Left renal cortex interstitium (tissue), 4 donors: ENCODE measurements at regions not wholly inside any gene's neighbourhood (a gene's known extent, or its start where the extent isn't known, plus 50 kb on each side); places are given as distances from the start of the nearest gene placed in this dataset.
"Not testable (repeated sequence)": the region's sequence is repeated elsewhere in the genome, so short reads cannot be mapped to it uniquely, and the experiment has no call there.

Source experiments
- DNase-seq, 4 donors: peaks; one replicate each; pipeline ENCODE4 v3.0.0-alpha.2; 2013; ENCODE audit warnings: low read depth in 4 of 4, low spot score in 2 of 4, missing footprints in 1 of 4

DNA sequence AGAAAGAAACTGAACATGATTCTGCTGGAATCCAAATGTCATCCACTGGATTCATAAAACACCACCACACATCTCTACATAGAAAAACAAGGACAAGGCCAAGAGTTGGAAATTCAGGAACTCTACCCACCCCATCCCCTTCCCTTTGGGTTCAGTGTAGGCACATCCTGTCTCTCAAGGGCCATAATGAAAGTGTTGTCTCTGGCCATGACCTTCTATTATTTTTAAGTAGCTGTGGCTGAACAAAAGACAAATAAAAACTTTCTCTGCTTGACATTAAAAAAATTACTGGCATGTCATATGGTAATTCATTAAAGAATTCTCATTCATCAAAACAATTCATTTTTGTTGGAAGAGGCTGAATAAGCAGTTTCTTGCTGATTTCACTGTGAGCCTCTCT is 54.9 kb upstream of the ZBTB18 start:
- DNase-seq: no peak

DNA sequence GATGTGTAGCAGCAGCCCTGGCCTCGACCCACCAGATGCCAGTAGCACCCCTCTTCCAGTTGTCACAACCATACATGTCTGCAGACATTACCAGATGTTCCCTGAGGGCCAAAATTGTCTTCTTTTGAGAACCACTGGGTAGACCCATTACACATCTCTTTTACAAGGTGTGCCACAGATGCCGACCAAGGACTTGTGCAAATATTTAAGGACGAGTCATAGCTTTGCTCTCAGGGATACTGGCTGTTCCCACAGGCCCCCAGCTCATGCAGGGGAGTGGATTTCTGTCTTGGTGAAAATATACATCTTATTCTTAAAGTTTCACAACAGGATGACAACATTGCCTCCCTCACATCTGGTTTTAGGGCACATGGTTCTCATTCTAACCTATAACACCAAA is 59.4 kb upstream of the ZBTB18 start:
- no peak for DNase-seq

DNA sequence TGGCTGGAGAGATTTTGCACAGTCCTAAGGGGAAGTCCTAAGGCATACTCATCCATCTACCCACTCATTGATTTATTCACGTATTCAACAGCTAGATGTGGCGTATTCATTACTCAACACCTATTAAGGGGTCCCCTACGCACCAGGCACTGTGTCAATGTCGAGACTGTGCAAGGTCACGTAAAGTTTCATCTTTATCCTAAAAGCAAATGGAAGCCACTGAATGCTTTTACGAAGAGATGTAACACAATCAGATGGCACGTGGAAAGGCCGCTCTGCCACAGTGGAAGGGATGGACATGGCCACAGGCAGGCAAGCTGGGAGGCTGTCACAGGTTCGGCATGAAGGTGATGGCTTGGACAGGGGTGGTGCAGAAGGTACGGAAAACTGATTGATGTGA is 66.3 kb upstream of the ZBTB18 start:
- no peak for DNase-seq

DNA sequence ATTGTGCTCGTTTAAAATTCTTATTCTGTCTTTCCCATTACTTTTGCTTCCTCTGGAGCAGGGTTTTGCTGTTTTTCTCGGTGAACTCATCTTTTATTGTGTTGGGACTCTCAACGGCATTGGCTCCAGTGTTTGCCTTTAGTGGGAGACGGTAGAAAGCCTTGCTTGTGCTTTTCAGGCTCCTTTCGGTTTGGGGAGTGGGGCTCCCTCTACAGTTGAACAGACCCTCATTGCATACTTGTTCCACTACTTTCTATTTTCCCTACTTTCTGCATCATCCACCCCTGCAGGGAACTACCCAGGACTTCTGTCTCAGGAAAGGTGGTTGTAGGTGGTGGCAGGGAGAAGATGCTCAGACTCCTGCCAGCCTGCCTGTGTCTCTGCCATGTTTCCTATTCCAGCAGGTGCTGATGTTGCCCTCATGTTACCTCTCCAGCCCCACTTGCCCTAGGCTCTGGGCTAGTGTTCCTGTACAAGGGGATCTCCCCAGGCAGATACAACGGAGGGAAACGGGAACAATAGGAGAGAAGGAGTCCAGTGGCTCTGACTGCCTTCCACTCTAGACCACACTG is 68.5 kb upstream of the ZBTB18 start:
- DNase-seq: no peak

DNA sequence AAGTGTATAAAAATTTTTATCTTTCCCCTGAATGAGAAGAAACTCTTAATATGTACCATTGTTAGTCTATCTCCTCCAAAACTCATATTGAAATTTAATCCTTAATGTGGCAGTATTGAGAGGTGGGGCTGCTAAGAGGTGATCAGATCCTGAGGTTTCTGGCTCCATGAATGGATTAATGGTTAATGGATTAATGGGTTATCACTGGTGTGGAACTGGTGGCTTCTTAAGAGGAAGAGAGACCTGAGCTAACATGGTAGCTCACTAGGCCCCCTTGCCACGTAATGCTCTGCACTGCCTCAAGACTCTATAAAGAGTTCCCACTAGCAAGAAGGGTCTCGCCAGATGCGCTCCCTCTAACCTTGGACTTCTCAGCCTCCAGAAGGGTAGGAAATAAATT is 70.6 kb upstream of the ZBTB18 start:
- DNase-seq: no peak

DNA sequence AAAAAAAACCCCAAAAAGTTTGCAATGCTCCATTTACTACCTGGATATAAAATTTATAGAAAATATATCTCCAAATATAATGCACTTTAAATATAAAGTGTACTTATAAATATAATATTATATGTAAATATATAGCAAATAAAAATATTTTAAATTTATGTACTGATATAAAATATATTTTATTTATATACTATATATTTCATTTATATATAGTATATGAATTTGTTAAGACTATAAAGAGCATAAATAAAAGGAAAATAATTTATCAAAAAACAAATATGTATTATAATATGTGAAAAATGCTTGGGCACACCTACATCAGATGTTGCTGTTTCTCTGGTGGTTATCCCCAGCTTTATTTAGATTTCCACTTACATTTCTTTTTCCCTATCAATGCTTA is 71.0 kb upstream of the ZBTB18 start:
- no peak for DNase-seq

DNA sequence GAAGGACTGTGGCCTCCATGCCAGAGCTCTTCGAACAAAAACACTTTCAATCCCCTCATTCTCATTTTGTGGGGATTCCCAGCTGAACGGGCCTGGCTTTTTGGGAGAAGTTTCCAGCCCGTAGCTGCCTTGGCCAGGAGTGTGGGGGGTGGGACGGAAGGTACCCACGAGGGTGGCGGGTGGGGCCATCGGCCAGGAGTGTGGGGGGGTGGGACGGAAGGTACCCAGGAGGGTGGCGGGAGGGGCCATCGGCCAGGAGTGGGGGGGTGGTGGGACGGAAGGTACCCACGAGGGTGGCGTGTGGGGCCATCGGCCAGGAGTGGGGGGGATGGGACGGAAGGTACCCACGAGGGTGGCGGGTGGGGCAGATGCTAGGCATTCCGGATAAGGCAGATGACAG is 71.7 kb upstream of the ZBTB18 start:
- DNase-seq: no peak

DNA sequence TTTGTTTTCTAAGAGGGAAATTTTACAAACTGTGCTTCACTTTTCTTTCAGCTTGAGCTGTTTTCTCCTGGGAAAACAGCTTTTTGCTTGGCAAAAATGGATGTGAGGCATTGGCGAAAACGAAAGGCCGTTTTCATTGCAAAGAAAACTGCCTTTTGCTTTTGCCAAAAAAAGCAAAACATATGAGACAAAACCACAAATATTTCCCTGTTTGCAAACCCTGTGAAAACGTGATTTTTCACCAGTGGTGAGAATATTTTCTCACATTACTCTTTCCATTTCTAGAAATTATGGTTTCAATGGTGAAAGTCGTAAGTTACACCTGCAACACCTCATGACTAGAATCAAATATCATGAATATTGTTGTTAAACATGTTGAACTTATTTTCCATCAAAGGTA is 74.0 kb upstream of the ZBTB18 start:
- DNase-seq: no peak

DNA sequence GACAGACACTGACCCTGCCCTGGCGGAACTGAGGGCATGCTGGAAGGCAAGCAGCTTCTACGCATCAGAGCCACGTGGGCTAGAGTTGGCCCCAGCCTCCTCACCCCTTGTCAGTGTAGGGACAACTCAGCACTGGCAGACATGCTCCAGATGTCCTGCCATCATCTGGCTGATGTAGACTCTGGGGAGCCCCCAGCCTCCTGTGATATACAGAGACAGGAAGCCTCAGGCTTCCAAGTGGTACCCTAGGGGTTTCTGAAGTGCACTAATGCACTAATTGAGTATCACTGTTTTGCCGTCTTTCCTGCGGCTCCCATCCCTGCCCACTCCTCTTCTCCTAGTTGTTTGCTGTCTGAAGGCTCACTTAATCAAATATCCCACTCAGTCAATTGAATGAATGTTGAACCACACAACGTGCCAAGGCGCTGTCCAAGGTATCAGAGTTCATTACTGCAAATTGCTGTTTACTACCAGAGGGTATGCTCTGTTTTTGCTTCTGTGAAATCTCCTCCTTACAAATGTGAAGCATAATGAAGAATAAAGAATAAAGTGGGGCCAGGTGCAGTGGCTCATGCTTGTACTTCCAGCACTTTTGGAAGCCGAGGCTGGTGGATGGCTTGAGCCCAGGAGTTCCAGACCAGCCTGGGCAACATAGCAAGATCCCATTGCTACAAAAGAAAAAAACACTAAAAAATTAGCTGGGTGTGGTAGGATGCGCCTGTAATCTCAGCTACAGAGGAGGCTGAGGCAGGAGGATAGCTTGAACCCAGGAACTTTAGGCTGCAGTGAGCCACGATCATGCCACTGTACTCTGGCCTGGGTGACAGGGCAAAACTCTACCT is 76.4 kb upstream of the ZBTB18 start:
- peak in 3 of 4 donors; percentile 5 to 17 (median 10) for DNase-seq

DNA sequence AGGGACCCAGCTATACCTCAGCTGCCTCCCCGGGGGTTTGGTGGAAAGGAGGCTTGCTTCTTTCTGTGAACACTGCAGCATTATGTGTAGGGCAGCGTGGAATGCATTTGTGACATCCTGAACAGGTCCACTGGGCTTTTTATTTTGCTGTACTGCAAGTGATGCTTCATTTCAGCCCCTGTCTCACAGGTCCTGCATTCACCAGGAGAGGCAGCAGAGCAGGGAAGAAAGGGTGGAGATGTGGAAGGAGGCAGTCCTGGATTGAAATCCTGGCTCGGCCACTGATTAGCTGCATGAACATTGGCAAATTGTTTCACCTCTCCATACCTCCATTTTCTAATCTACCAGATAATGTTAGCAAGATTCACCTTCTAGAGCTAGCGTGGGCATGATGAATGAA is 77.9 kb upstream of the ZBTB18 start:
- DNase-seq: no peak

DNA sequence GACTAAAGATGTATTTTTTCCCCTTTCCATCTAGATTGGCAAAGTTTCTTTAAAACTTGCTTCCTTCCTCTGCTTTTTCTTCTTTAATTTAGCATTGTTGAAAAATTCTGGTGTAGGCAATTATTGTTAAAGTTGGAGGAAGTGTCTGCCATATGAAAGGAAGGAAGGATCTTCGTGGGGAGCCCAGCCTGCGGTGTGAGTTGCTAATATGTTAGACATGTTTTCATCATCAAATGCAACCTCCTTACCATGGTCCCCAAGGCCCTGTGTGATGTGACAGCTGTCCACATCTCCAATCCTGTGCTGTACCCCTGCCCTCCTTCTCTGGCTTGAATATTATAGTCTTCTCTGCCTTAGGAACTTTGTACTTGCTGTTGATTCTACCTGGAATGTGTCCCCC is 81.0 kb upstream of the ZBTB18 start:
- DNase-seq: no peak

DNA sequence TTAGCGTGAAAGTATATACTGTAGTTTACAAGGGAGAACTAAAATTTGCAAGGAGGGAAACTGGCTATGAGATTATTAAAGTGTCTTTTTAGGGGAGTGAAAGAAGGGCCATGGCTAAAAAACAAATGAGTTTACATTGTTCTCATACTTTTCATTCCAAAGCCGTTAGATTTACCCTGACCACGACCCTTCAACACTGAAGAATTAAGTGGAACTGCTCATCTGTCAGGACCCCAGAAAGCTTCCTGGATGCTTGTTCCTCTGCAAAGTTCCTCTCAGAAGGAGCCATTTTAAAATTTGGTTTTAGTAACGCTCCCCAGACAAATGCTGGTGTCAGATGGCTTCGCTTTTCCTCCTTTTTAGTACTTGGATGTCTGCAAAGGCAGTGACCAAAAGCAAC is 82.7 kb upstream of the ZBTB18 start:
- no peak for DNase-seq

DNA sequence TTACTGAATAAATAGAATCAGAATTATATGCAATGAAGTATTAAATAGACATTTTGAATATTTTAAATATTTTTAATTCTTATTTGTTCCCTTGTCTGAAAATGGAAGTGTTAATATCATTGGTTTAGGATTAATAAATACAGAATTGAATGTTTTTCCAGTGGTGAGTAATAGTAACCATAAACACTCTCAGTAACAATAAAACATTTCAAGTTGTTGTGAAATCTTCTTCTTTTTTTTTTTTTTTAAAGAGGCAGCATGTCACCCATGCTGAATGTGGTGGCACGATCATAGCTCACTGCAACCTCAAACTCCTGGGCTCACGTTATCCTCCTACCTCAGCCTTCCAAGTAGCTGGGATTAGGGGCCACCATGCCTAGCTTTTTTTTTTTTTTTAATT is 86.2 kb upstream of the ZBTB18 start:
- no peak for DNase-seq

DNA sequence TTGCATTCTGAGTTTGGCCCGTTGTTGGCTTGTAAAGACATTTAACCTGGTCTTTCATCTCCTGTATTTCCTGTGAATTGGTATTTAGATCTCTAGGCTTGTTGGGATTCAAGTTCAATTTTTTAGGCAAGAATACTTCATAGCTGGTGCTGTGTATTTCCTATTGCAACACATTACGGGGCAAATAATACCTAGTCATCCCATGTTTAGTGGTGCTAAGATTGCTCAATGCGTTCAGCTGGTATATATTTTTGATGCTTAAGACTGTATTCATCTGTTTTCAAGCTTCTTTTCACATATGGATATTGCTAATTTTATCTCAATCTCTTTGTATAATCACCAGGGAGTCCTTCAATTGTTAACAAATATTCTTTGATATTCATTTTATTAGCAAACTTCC is 87.5 kb upstream of the ZBTB18 start:
- DNase-seq: no peak

DNA sequence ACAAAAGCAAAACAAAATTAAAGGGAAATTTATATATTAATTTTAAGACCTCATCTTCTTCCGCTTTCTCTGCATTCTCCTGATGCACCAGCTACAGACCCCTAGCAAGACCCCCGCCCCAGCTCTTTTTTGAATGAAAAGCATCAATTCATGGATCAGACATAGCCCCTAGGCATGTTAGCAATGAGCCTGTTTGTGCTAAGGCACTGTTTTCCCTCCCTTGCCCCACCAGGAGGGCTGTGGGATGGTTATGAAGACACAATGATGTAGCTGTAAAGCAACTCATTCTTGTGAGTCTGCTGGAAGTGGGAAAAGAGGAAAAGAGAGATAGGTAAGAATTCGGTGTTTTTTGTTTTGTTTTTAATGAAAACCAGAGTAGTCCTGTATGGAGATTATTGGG is 88.5 kb upstream of the ZBTB18 start:
- no peak for DNase-seq

DNA sequence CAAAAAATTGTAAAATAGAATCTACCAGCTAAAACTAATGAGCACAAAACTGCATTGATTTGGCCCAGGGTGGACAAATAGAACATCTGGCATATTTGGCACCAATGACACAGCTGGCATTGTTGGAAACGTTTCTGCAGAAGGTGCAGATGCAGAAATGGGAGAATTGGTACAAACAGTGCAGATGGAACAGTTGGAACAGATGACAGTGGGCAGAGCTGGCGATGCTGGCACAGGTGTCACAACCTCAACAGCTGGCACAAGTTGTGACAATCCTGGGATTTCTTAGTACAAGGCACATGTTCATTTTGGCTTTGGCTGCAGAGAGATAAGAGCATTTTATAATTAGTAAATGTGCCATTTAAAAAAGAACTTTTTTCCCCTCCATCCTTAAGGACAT is 91.1 kb upstream of the ZBTB18 start:
- no peak for DNase-seq

DNA sequence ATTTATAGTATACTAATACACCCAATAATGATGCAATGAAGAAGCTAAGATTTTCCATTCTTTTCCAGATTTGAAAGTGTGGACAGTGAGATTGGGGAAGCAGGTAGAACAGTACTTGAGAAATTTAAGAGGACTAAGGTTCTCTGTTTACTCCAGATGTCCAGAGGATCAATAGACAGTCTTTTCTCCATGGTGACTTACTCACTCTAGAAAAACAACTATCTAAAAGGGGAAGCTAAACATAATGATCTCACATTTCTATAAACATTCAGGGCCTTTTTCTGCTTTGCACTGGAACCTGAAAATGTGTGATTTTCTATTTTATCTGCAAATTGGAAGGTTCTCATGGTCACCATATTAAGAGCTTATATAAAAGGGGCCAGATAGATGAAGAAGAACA is 93.9 kb upstream of the ZBTB18 start:
- DNase-seq: no peak

DNA sequence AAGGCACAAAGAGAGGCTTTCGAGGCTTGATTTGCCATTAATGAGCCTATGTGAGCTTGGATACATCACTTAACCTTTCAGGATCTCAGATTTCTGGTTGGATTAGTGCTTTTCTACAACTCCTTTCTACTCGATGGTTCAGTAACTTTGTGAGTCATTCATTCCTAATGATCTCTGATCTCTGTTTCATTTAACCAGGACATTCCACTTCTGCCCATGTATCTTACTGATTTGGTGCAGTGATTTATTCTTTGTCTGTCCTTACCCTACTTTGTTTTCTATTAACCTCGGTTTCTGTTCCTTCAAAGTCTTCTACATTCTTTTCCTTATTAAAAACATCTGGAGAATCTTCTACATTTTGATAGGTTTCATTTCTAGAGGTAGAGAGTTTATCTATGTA is 94.6 kb upstream of the ZBTB18 start:
- DNase-seq: no peak

DNA sequence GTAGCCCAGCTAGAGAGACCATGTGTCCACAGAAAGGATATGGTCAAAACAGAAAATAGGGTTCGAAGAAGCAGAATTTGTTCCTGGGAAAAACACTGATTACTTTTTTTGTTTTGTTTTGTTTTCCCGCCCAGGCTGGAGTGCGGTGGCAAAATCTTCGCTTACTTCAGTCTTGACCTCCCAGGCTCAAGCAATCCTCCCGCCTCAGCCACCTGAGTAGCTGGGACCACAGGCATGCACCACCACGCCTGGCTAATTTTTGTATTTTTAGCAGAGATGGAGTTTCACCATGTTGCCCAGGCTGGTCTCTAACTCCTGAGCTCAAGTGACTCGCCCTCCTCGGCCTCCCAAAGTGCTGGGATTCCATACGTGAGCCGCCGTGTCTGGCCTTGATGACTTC is 99.9 kb upstream of the ZBTB18 start:
- not testable (repeated sequence) for DNase-seq

DNA sequence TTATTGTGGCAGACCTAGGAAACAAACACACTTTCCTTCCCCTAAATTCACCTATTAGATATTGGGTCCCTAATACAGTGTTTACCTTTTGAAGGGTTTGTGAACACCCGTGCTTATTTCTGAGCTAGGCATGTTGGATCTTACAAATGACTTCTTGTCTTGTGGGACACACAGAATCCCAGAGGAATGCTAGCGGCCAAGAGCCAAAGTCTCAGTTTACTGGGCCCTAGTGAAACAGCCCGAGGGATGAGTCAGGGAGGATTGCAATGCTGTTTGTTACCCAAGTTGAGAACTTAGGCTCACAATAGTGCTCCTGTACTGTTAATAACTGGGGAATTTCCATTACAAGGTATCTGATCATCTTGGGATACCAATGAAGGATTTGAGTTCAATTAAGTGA is 100.1 kb upstream of the AKT3 start:
- DNase-seq: no peak

DNA sequence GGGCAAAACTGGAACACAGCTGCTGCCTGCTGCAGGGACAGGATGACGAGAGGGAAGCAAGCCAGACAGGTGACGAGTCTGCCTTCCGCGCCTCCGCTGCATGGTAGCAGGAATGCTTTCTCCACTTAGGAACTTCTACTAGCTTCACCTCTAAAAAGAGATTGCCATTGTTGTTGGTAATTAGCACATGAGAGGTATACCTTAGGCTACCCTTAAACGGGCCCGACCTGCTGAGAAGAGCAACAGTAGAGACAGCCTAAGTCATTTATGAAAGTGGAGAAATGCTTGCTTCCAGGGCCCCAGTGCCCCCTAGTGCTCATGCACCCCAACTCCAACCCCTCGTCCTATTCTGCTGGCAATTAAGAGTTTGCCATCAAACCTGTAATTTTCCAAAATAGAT is 96.9 kb upstream of the AKT3 start:
- no peak for DNase-seq

DNA sequence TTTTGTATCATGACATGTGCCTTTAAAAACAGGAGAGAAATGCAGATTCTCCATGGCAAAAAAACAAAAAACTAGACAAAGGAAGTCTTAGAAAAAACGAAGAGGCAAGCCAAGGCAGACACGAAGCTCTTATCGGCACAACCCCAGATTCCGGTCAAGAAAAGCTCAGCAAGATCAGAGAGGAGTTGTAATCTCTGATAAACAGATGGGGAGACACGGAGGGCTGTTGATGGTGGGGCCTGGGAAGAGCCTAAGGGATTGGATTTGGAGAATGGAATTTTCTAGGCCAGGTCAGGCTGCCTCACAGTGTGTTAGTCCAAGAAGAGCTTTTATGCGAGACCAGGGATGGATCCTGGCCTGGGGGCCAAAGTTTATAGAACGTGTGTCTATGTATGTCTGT is 96.2 kb upstream of the AKT3 start:
- DNase-seq: no peak

DNA sequence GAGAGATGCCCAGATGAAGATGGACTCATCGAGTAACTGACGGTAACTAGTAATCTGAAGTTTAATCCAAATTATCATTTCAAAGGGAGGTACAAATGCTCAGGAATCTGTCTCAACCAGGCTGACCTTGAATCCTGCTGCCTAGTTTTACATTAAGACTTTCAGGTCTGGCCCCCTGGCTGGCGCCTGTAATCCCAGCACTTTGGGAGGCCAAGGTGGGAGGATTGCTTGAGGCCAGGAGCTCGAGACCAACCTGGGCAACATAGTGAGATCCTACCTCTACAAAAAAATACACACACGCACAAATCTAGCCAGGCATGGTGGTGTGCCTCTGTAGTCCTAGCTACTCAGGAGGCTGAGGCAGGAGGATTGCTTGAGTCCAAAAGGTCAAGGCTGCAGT is 95.7 kb upstream of the AKT3 start:
- DNase-seq: no peak
